ENCODE measurements at regions not wholly inside any gene's neighbourhood (a gene's known extent, or its start where the extent isn't known, plus 50 kb on each side); places are given as distances from the start of the nearest gene placed in this dataset.

- intact Hi-C loops (cut with micrococcal nuclease; ENCODE audit: unreplicated experiment) = no loop called here
- TF ChIP-seq TCF7L2 (IDR thresholded peaks at IDR 0.05; ENCODE audit: low read depth, low read length) (no peak), REST (IDR thresholded peaks at IDR 0.05; ENCODE audit: insufficient read depth in 1 of 2, low read depth in 2 of 2, low read length in 1 of 2) (no peak), SIN3A (IDR thresholded peaks at IDR 0.05; ENCODE audit: borderline replicate concordance, insufficient read depth, low read depth, low read length) (no peak), POLR2AphosphoS5 (IDR thresholded peaks at IDR 0.05; ENCODE audit: low read depth, low read length) (no peak), CTCF (IDR thresholded peaks at IDR 0.05) (no peak)
- Histone ChIP-seq H3K27me3 (ENCODE audit: control insufficient read depth, insufficient read depth, low read length) (no peaks in the 10 kb centered on the region), H3K4me1 (ENCODE audit: control insufficient read depth, insufficient read depth, low read length) (no peaks in the 10 kb centered on the region), H3K9me3 (ENCODE audit: control insufficient read depth, insufficient read depth, low read depth, low read length) (no peaks in the 10 kb centered on the region), H3K27ac (ENCODE audit: low read length) (no peak overlapping the region), H3K36me3 (ENCODE audit: control insufficient read depth, insufficient read depth, low read length) (no peaks in the 10 kb centered on the region), H3K4me3 (ENCODE audit: low read depth in 2 of 2, low read length in 2 of 2) (no peak overlapping the region)
- ChIA-PET CTCF (no interaction called here), POLR2A (no interaction called here)
- ATAC-seq = no peak
- in situ Hi-C loops (cut with HindIII; ENCODE audit: low pct_unique_long_range_greater_than_20kb, low sequenced_read_pairs) = no loop called here
- no peak for DNase-seq (ENCODE audit: low read depth, low spot score)
- BruUV-seq (replicated peaks) = no TSS peak
These were observed 71.4 kb upstream of the SLC7A14 start for GRCh38 chr3:170657312-170657711.

GRCh38 chr3:170656284-170656683, 70.4 kb upstream of the SLC7A14 start:
- intact Hi-C loops (cut with micrococcal nuclease; ENCODE audit: unreplicated experiment) = no loop called here
- CTCF ChIA-PET = no interaction called here
- TF ChIP-seq CTCF (IDR thresholded peaks at IDR 0.05) (no peak), TCF7L2 (IDR thresholded peaks at IDR 0.05; ENCODE audit: low read depth, low read length) (no peak), POLR2AphosphoS5 (IDR thresholded peaks at IDR 0.05; ENCODE audit: low read depth, low read length) (no peak), REST (IDR thresholded peaks at IDR 0.05; ENCODE audit: insufficient read depth in 1 of 2, low read depth in 2 of 2, low read length in 1 of 2) (no peak), SIN3A (IDR thresholded peaks at IDR 0.05; ENCODE audit: borderline replicate concordance, insufficient read depth, low read depth, low read length) (no peak)

More at GRCh38 chr3:170656284-170656683, 70.4 kb upstream of the SLC7A14 start:
- no peaks in the 10 kb centered on the region for H3K9me3 ChIP-seq (ENCODE audit: control insufficient read depth, insufficient read depth, low read depth, low read length)
- no peaks in the 10 kb centered on the region for H3K27me3 ChIP-seq (ENCODE audit: control insufficient read depth, insufficient read depth, low read length)
- POLR2A ChIA-PET = no interaction called here
- no peaks in the 10 kb centered on the region for H3K4me1 ChIP-seq (ENCODE audit: control insufficient read depth, insufficient read depth, low read length)
- DNase-seq (ENCODE audit: low read depth, low spot score) = no peak
- H3K4me3 ChIP-seq (ENCODE audit: low read depth in 2 of 2, low read length in 2 of 2) = no peak overlapping the region
- H3K36me3 ChIP-seq (ENCODE audit: control insufficient read depth, insufficient read depth, low read length) = no peaks in the 10 kb centered on the region
- BruUV-seq (replicated peaks) = no TSS peak
- H3K27ac ChIP-seq (ENCODE audit: low read length) = no peak overlapping the region
- in situ Hi-C loops (cut with HindIII; ENCODE audit: low pct_unique_long_range_greater_than_20kb, low sequenced_read_pairs) = no loop called here
- ATAC-seq = no peak

All from Panc1 (cell line).